Right lobe of liver (tissue), 6 donors: ENCODE measurements at regions not wholly inside any gene's neighbourhood (a gene's known extent, or its start where the extent isn't known, plus 50 kb on each side); places are given as distances from the start of the nearest gene placed in this dataset.

ENCODE experiments used
- ATAC-seq, 4 donors: fragments of 200-7000 bp; cut with Tn5 transposase; one replicate each; pipeline ENCODE4 v1.9.1; 2020; ENCODE audit warnings: mild to moderate bottlenecking in 4 of 4, moderate library complexity in 4 of 4
- DNase-seq, 3 donors: peaks; one replicate each; pipeline ENCODE4 v3.0.0-alpha.2; 2020
- H3K27ac ChIP-seq, 3 donors: fragments of 200-600 bp; one replicate each; pipeline ENCODE4 v1.8.0; 2022
- H3K27me3 ChIP-seq, 2 donors: fragments of 200-600 bp; one replicate each; pipeline ENCODE4 v1.8.0; 2022
- H3K36me3 ChIP-seq, 4 donors: fragments of 200-600 bp; sonication (generic) in 1 of 4; one replicate each; pipeline versions ENCODE4 v1.5.1 to v1.8.0; 2017 to 2022; ENCODE audit warnings: control low read depth in 1 of 4
- H3K4me1 ChIP-seq, 4 donors: fragments of 200-600 bp; sonication (generic) in 1 of 4; one replicate each; pipeline versions ENCODE4 v1.5.1 to v1.8.0; 2017 to 2022; ENCODE audit warnings: control low read depth in 1 of 4
- H3K4me3 ChIP-seq, 3 donors: fragments of 200-600 bp; one replicate each; pipeline ENCODE4 v1.8.0; 2022
- H3K9me3 ChIP-seq, 4 donors: fragments of 200-600 bp; sonication (generic) in 1 of 4; one replicate each; pipeline versions ENCODE4 v1.5.1 to v1.8.0; 2017 to 2022; ENCODE audit warnings: control low read depth in 1 of 4
- POLR2A ChIP-seq: fragments of 450-650 bp; IDR thresholded peaks from one replicate; pipeline ENCODE4 v1.6.1; 2017; ENCODE audit warnings: antibody characterized with exemption, mild to moderate bottlenecking
- WGBS: methylation state at CpG from one replicate; pipeline ENCODE4 v1.1.6; 2018; ENCODE audit warnings: low coverage, low lambda C conversion rate; ENCODE audit not compliant: insufficient coverage; ENCODE audit errors: missing lambda C conversion rate; 5-methylcytosine and 5-hydroxymethylcytosine counted together
- intact Hi-C, 2 donors: fragments of 100-400 bp; cut with DNase I; formaldehyde crosslinking; loops; one replicate each; pipeline versions ENCODE4 v1.11.2 to v1.14.1; 2022
- TF ChIP-seq, protein P1 (sequence below), 4 donors: fragments of 200-600 bp in 3 of 4; fragments of 450-650 bp in 1 of 4; IDR thresholded peaks; one replicate each; pipeline versions ENCODE4 v1.5.1 to v1.8.0; 2016 to 2022; ENCODE audit warnings: antibody characterized with exemption in 4 of 4, mild to moderate bottlenecking in 2 of 4
- donor health status: DM: no; HTN: yes; CAD: no.
- donor health status: DM: no; HTN: no; CAD: no.
- donor health status: DM: no; HTN: no; CAD: no.
- donor health status: DM: no; HTN: yes; CAD: no.
- donor health status: DM: no; HTN: yes; CAD: no.

GRCh38 chr9:115923410-115923809, 230.2 kb upstream of the PAPPA start:
- Histone ChIP-seq H3K9me3 (no peaks in the 10 kb centered on the region), H3K4me1 (peaks cover 0 to 12% (median 2%) of the 10 kb centered on the region in 4 donors), H3K4me3 (no peak overlapping the region), H3K27me3 (no peaks in the 10 kb centered on the region), H3K27ac (no peak overlapping the region), H3K36me3 (no peaks in the 10 kb centered on the region)
- 57% methylated on average over 1 of the region's 1 CpG for WGBS
- intact Hi-C loops: no loop called here
- no peak for DNase-seq
- no peak for TF ChIP-seq POLR2A
- TF ChIP-seq, protein P1, sequence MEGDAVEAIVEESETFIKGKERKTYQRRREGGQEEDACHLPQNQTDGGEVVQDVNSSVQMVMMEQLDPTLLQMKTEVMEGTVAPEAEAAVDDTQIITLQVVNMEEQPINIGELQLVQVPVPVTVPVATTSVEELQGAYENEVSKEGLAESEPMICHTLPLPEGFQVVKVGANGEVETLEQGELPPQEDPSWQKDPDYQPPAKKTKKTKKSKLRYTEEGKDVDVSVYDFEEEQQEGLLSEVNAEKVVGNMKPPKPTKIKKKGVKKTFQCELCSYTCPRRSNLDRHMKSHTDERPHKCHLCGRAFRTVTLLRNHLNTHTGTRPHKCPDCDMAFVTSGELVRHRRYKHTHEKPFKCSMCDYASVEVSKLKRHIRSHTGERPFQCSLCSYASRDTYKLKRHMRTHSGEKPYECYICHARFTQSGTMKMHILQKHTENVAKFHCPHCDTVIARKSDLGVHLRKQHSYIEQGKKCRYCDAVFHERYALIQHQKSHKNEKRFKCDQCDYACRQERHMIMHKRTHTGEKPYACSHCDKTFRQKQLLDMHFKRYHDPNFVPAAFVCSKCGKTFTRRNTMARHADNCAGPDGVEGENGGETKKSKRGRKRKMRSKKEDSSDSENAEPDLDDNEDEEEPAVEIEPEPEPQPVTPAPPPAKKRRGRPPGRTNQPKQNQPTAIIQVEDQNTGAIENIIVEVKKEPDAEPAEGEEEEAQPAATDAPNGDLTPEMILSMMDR (IDR thresholded peaks at IDR 0.05): no peak
- ATAC-seq: no peak

DNA sequence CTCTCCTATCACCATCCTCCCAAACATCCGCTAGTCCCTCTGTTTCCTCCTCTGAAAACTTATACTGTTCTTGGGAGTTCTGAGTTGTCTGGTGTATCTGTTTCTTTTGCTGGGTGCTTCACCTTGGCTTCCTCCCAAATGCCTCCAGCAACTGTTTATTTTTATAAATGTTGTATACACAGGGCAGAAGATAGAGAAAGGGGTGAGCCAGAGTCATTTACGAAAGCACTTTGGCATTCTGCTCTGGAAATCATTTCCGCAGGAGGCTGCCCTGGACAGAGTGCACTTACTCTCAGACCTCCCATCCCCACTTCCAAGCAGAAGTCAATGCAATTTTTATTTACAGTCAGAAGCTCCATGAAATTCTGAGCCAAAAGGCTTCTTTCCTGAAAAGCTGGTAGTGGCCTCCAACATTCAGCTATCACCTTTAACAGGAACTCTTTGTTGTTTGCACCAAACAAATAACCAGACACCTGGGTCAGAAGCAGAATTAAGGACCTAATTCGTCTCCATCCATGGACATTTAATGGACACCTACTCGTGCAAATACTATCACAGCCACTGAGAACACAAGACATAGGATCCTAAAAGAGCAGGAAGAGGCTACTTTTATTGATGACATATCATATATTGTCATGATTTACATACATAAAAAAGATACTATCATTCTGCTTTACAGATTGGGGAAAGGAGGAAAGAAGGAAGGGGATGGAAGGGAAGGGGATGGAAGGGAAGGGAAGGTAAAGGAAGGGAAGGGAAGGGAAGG, 229.5 kb upstream of the PAPPA start:
- DNase-seq (peak; percentile 38 to 60 (median 56)), ATAC-seq (peak; percentile 98 to 99 (median 98))
- TF ChIP-seq, protein P1 (IDR thresholded peaks at IDR 0.05): no peak
- no peak for TF ChIP-seq POLR2A
- H3K4me1 ChIP-seq: peaks cover 0 to 12% (median 2%) of the 10 kb centered on the region in 4 donors
- H3K4me3 ChIP-seq: no peak overlapping the region
- H3K36me3 ChIP-seq: no peaks in the 10 kb centered on the region
- no peaks in the 10 kb centered on the region for H3K27me3 ChIP-seq
- H3K27ac ChIP-seq: peak overlapping the region in 1 of 3 donors; percentile 45
- no peaks in the 10 kb centered on the region for H3K9me3 ChIP-seq
- intact Hi-C loops: no loop called here
- 26% methylated on average over 5 of the region's 5 CpGs for WGBS

- Histone ChIP-seq H3K27ac (no peak overlapping the region), H3K4me3 (no peak overlapping the region), H3K4me1 (peaks cover 0 to 12% (median 2%) of the 10 kb centered on the region in 4 donors), H3K9me3 (no peaks in the 10 kb centered on the region), H3K36me3 (no peaks in the 10 kb centered on the region), H3K27me3 (no peaks in the 10 kb centered on the region)
- intact Hi-C loops: no loop called here
- no peak for TF ChIP-seq POLR2A
- TF ChIP-seq, protein P1 (IDR thresholded peaks at IDR 0.05): no peak
- ATAC-seq (no peak), DNase-seq (no peak)
Observed at GRCh38 chr9:115924669-115924987, 229.0 kb upstream of the PAPPA start.

DNA sequence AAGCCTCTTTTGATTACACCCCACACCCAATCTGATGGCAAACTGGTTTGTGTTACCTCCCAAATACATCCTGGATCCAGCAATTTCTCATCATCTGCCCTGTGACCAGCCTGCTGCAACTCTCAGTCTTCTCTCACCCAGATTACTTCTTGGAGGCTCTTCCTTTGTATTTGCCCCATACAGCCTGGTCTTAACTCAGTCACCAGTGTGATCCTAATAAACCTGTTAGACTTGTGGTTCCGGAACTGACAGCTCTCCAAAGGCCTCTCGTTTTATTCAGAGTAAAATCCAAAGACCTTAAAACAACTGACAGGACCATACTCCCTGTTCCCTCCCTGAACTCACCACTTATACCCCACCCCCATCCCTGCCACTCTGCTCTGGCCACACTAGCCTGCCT, 228.2 kb upstream of the PAPPA start:
- 43% methylated on average over 2 of the region's 2 CpGs for WGBS
- intact Hi-C loops: no loop called here

More for the DNA sequence above, 228.2 kb upstream of the PAPPA start:
- ATAC-seq (no peak), DNase-seq (no peak)
- H3K4me1 ChIP-seq: peaks cover 0 to 12% (median 2%) of the 10 kb centered on the region in 4 donors
- no peak overlapping the region for H3K4me3 ChIP-seq
- no peak overlapping the region for H3K27ac ChIP-seq
- H3K27me3 ChIP-seq: no peaks in the 10 kb centered on the region
- no peak for TF ChIP-seq POLR2A
- TF ChIP-seq, protein P1 (IDR thresholded peaks at IDR 0.05): no peak
- H3K9me3 ChIP-seq: no peaks in the 10 kb centered on the region
- H3K36me3 ChIP-seq: no peaks in the 10 kb centered on the region
